CD4-positive, alpha-beta memory T cell (primary cell): ENCODE measurements at regions not wholly inside any gene's neighbourhood (a gene's known extent, or its start where the extent isn't known, plus 50 kb on each side); places are given as distances from the start of the nearest gene placed in this dataset.

Experiments
- CTCF ChIA-PET: fragments of 350-600 bp; sonication (Branson Sonifier 250); formaldehyde crosslinking; loops from one replicate; lab custom pipeline; 2021; ENCODE audit warnings: inconsistent platforms; ENCODE audit not compliant: partially characterized antibody; lab: Charles Lee
- POLR2A ChIA-PET: fragments of 350-600 bp; sonication (Branson Sonifier 250); formaldehyde crosslinking; loops from one replicate; lab custom pipeline; 2021; ENCODE audit not compliant: partially characterized antibody; lab: Charles Lee
- DNase-seq, 5 donors: peaks; one replicate each; pipeline versions ENCODE4 v3.0.0 to v3.0.0-alpha.2; 2020 to 2022; ENCODE audit warnings: mixed read lengths in 1 of 5
- H3K27ac ChIP-seq: one replicate; pipeline ENCODE4 v1.7.0; 2013; ENCODE audit warnings: low read depth, low read length
- H3K27me3 ChIP-seq: 2 replicates; pipeline ENCODE4 v1.7.0; 2013; ENCODE audit warnings: mild to moderate bottlenecking, low read length, moderate library complexity; ENCODE audit not compliant: insufficient read depth
- H3K36me3 ChIP-seq: 2 replicates; pipeline ENCODE4 v1.7.0; 2013; ENCODE audit warnings: mild to moderate bottlenecking, low read length, moderate library complexity; ENCODE audit not compliant: insufficient read depth
- H3K4me1 ChIP-seq: 2 replicates; pipeline ENCODE4 v1.7.0; 2013; ENCODE audit warnings: mild to moderate bottlenecking, low read length, moderate library complexity; ENCODE audit not compliant: insufficient read depth
- H3K4me3 ChIP-seq, 2 donors: one replicate each; pipeline ENCODE4 v1.7.0; 2013; ENCODE audit warnings: low read length in 2 of 2, mild to moderate bottlenecking in 1 of 2
- H3K9me3 ChIP-seq, 2 donors: one replicate each; pipeline ENCODE4 v1.7.0; 2013; ENCODE audit warnings: low read length in 2 of 2, control low read depth in 1 of 2; ENCODE audit not compliant: control insufficient read depth in 1 of 2
- H3K27ac Mint-ChIP-seq, 7 donors: one replicate each; pipeline ENCODE4 v1.8.0; 2020 to 2021; ENCODE audit warnings: mixed read lengths in 7 of 7, mild to moderate bottlenecking in 6 of 7, inconsistent platforms in 3 of 7, moderate library complexity in 3 of 7
- H3K27me3 Mint-ChIP-seq, 2 donors: one replicate each; pipeline ENCODE4 v1.8.0; 2020 to 2021; ENCODE audit warnings: mixed read lengths in 2 of 2
- H3K36me3 Mint-ChIP-seq, 2 donors: one replicate each; pipeline ENCODE4 v1.8.0; 2020 to 2021; ENCODE audit warnings: mixed read lengths in 2 of 2, inconsistent platforms in 1 of 2, mild to moderate bottlenecking in 1 of 2
- H3K4me1 Mint-ChIP-seq, 4 donors: one replicate each; pipeline ENCODE4 v1.8.0; 2020 to 2021; ENCODE audit warnings: mixed read lengths in 4 of 4, mild to moderate bottlenecking in 1 of 4
- H3K4me3 Mint-ChIP-seq, 8 donors: one replicate each; pipeline ENCODE4 v1.8.0; 2020 to 2021; ENCODE audit warnings: mixed read lengths in 8 of 8, mild to moderate bottlenecking in 7 of 8, moderate library complexity in 6 of 8, inconsistent platforms in 3 of 8
- H3K9me3 Mint-ChIP-seq, 8 donors: one replicate each; pipeline ENCODE4 v1.8.0; 2020 to 2021; ENCODE audit warnings: mixed read lengths in 8 of 8, mild to moderate bottlenecking in 5 of 8, inconsistent platforms in 3 of 8, moderate library complexity in 1 of 8
- intact Hi-C: fragments of 100-400 bp; cut with micrococcal nuclease; formaldehyde crosslinking; loops from one replicate; pipeline ENCODE4 v1.15.1; 2023

GRCh38 chr3:182631183-182632076 is 161.9 kb upstream of the ATP11B start:
- H3K27ac ChIP-seq = no peak overlapping the region
- POLR2A ChIA-PET = no interaction called here
- no peak overlapping the region for H3K4me3 Mint-ChIP-seq
- H3K9me3 Mint-ChIP-seq = peaks cover 0 to 1% (median 0%) of the 10 kb centered on the region in 8 donors
- H3K36me3 ChIP-seq = no peaks in the 10 kb centered on the region
- CTCF ChIA-PET = no interaction called here
- no peaks in the 10 kb centered on the region for H3K36me3 Mint-ChIP-seq
- intact Hi-C loops = no loop called here
- no peaks in the 10 kb centered on the region for H3K27me3 ChIP-seq
- H3K27me3 Mint-ChIP-seq = peaks cover 7 to 9% of the 10 kb centered on the region in 2 donors
- H3K4me1 Mint-ChIP-seq = no peaks in the 10 kb centered on the region
- H3K4me3 ChIP-seq = no peak overlapping the region
- H3K4me1 ChIP-seq = no peaks in the 10 kb centered on the region
- H3K27ac Mint-ChIP-seq = no peak overlapping the region
- no peak for DNase-seq
- no peaks in the 10 kb centered on the region for H3K9me3 ChIP-seq

- no peaks in the 10 kb centered on the region for H3K36me3 Mint-ChIP-seq
- intact Hi-C loops = no loop called here
- H3K4me1 Mint-ChIP-seq = no peaks in the 10 kb centered on the region
- H3K4me3 Mint-ChIP-seq = no peak overlapping the region
- Histone ChIP-seq H3K36me3 (no peaks in the 10 kb centered on the region), H3K27me3 (no peaks in the 10 kb centered on the region), H3K4me1 (no peaks in the 10 kb centered on the region), H3K9me3 (no peaks in the 10 kb centered on the region), H3K27ac (no peak overlapping the region), H3K4me3 (no peak overlapping the region)
- H3K9me3 Mint-ChIP-seq = peaks cover 0 to 1% (median 0%) of the 10 kb centered on the region in 8 donors
- no peak for DNase-seq
- H3K27ac Mint-ChIP-seq = no peak overlapping the region
- H3K27me3 Mint-ChIP-seq = peaks cover 7 to 10% of the 10 kb centered on the region in 2 donors
- CTCF ChIA-PET = no interaction called here
- POLR2A ChIA-PET = no interaction called here
Observed at GRCh38 chr3:182632077-182632393, 161.3 kb upstream of the ATP11B start.

GRCh38 chr3:182633186-182633585 is 160.1 kb upstream of the ATP11B start:
- no peak for DNase-seq
- no peaks in the 10 kb centered on the region for H3K27me3 ChIP-seq
- ChIA-PET POLR2A (no interaction called here), CTCF (no interaction called here)
- peaks cover 0 to 1% (median 0%) of the 10 kb centered on the region in 8 donors for H3K9me3 Mint-ChIP-seq
- no peak overlapping the region for H3K4me3 Mint-ChIP-seq
- peaks cover 11% of the 10 kb centered on the region in 2 donors for H3K27me3 Mint-ChIP-seq
- H3K9me3 ChIP-seq = no peaks in the 10 kb centered on the region
- no peaks in the 10 kb centered on the region for H3K4me1 Mint-ChIP-seq
- intact Hi-C loops = no loop called here
- H3K4me3 ChIP-seq = no peak overlapping the region
- H3K36me3 Mint-ChIP-seq = no peaks in the 10 kb centered on the region
- H3K27ac Mint-ChIP-seq = no peak overlapping the region
- H3K36me3 ChIP-seq = no peaks in the 10 kb centered on the region
- H3K4me1 ChIP-seq = no peaks in the 10 kb centered on the region
- no peak overlapping the region for H3K27ac ChIP-seq

DNA sequence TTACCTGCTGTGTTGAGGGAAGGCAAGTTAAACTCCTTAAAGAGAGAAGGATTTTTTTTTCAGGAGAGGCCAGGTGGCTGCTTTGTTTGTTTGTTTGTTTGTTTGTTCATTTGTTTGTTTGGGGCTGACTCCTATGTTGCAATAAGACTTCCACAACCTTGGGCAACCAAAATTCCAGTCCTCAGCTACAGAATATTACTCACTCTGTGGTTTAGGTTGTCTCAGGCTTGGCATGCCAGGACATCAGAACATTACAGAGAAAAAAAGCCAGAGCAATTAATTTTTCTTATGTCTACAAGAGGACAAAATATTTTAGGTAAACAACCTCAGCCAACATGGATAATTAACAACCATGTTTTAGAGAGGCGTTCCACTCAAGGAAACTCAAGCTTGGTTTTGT is 156.7 kb upstream of the ATP11B start:
- POLR2A ChIA-PET = no interaction called here
- Histone ChIP-seq H3K4me1 (no peaks in the 10 kb centered on the region), H3K27me3 (no peaks in the 10 kb centered on the region), H3K27ac (no peak overlapping the region), H3K36me3 (no peaks in the 10 kb centered on the region), H3K9me3 (no peaks in the 10 kb centered on the region), H3K4me3 (no peak overlapping the region)
- DNase-seq = no peak
- Mint-ChIP-seq H3K9me3 (peaks cover 0 to 4% (median 0%) of the 10 kb centered on the region in 8 donors), H3K27me3 (peaks cover 7 to 16% of the 10 kb centered on the region in 2 donors), H3K27ac (no peak overlapping the region), H3K4me1 (no peaks in the 10 kb centered on the region), H3K36me3 (no peaks in the 10 kb centered on the region), H3K4me3 (no peak overlapping the region)
- CTCF ChIA-PET = no interaction called here
- intact Hi-C loops = no loop called here

- peaks cover 0 to 4% (median 0%) of the 10 kb centered on the region in 8 donors for H3K9me3 Mint-ChIP-seq
- POLR2A ChIA-PET = no interaction called here
- intact Hi-C loops = no loop called here
Observed at GRCh38 chr3:182637350-182638110, 155.8 kb upstream of the ATP11B start.

GRCh38 chr3:182644013-182644412 is 149.3 kb upstream of the ATP11B start:
- Histone ChIP-seq H3K36me3 (no peaks in the 10 kb centered on the region), H3K4me1 (no peaks in the 10 kb centered on the region), H3K27me3 (no peaks in the 10 kb centered on the region), H3K4me3 (no peak overlapping the region), H3K9me3 (no peaks in the 10 kb centered on the region), H3K27ac (no peak overlapping the region)
- intact Hi-C loops = no loop called here
- H3K36me3 Mint-ChIP-seq = no peaks in the 10 kb centered on the region
- DNase-seq = no peak
- H3K9me3 Mint-ChIP-seq = peaks cover 0 to 4% (median 0%) of the 10 kb centered on the region in 8 donors
- POLR2A ChIA-PET = no interaction called here
- H3K27ac Mint-ChIP-seq = no peak overlapping the region
- CTCF ChIA-PET = no interaction called here
- H3K4me1 Mint-ChIP-seq = no peaks in the 10 kb centered on the region
- no peak overlapping the region for H3K4me3 Mint-ChIP-seq
- H3K27me3 Mint-ChIP-seq = peaks cover 14 to 15% of the 10 kb centered on the region in 2 donors

More at GRCh38 chr3:182637350-182638110, 155.8 kb upstream of the ATP11B start:
- no peaks in the 10 kb centered on the region for H3K4me1 ChIP-seq
- H3K36me3 Mint-ChIP-seq = no peaks in the 10 kb centered on the region
- H3K27me3 Mint-ChIP-seq = peaks cover 5 to 16% of the 10 kb centered on the region in 2 donors
- no peak overlapping the region for H3K4me3 Mint-ChIP-seq
- no peaks in the 10 kb centered on the region for H3K27me3 ChIP-seq
- H3K4me1 Mint-ChIP-seq = no peaks in the 10 kb centered on the region
- H3K9me3 ChIP-seq = no peaks in the 10 kb centered on the region
- H3K27ac Mint-ChIP-seq = no peak overlapping the region
- no peak overlapping the region for H3K4me3 ChIP-seq
- CTCF ChIA-PET = interaction anchor here (0.9 to 1.1 kb wide), 2 partner anchors 10 to 48 kb away, joined by 3 read pairs; no protein-coding TSS in a partner anchor
- H3K36me3 ChIP-seq = no peaks in the 10 kb centered on the region
- no peak for DNase-seq
- no peak overlapping the region for H3K27ac ChIP-seq

DNA sequence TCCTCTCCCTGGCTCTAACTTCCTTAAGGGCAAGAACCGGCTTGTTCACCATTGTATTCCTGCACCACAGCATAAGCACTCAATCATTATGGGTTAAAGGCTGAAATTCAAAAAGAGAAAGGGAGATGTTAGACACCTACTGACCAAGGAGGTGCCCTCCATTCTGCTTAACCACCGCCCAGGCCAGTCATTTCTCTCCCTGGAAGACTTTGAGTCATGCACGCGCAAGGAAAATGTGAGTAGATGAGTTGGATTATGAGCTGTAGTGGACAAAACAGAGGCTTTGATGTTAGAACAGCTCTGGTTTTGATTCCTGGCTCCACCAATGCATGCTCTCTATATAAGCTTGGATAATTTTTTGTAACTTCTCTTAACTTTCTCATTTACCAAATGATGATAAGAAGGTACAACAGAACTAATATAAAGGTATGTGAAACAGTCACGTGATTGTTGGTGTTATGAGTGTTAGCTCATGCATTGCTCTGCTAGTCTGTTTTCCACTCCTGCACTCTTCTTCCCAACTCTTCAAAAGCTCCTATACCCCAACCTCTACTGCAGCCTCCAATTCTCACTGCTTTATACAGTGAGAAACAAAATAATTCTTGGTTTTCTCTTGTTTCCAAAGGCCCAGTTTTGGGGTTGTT is 148.4 kb upstream of the ATP11B start:
- H3K36me3 Mint-ChIP-seq = no peaks in the 10 kb centered on the region
- no peak overlapping the region for H3K4me3 Mint-ChIP-seq
- Histone ChIP-seq H3K4me3 (no peak overlapping the region), H3K27ac (no peak overlapping the region), H3K27me3 (no peaks in the 10 kb centered on the region), H3K36me3 (no peaks in the 10 kb centered on the region), H3K4me1 (no peaks in the 10 kb centered on the region), H3K9me3 (no peaks in the 10 kb centered on the region)
- no peak overlapping the region for H3K27ac Mint-ChIP-seq
- ChIA-PET CTCF (interaction anchor here (1.3 kb wide), 1 partner anchor 14 kb away, joined by 3 read pairs; no protein-coding TSS in a partner anchor), POLR2A (no interaction called here)
- intact Hi-C loops = no loop called here
- H3K27me3 Mint-ChIP-seq = peaks cover 14 to 15% of the 10 kb centered on the region in 2 donors
- peaks cover 0 to 4% (median 0%) of the 10 kb centered on the region in 8 donors for H3K9me3 Mint-ChIP-seq
- no peak for DNase-seq
- H3K4me1 Mint-ChIP-seq = no peaks in the 10 kb centered on the region
